Activated CD8-positive, alpha-beta memory T cell treated with anti-CD3 and anti-CD28 coated beads for 36 hours (primary cell): ENCODE measurements at regions not wholly inside any gene's neighbourhood (a gene's known extent, or its start where the extent isn't known, plus 50 kb on each side); places are given as distances from the start of the nearest gene placed in this dataset.

Experiments
- CTCF ChIA-PET: fragments of 350-600 bp; sonication (Branson Sonifier 250); formaldehyde crosslinking; loops from one replicate; lab custom pipeline; 2021; ENCODE audit warnings: antibody characterized with exemption; lab: Charles Lee
- POLR2A ChIA-PET: fragments of 350-600 bp; sonication (Branson Sonifier 250); formaldehyde crosslinking; loops from one replicate; lab custom pipeline; 2021; ENCODE audit warnings: antibody characterized with exemption; lab: Charles Lee

- CTCF ChIA-PET, result no interaction called here
- POLR2A ChIA-PET, result no interaction called here
Measured at GRCh38 chr5:5649641-5650040, 227.2 kb downstream of the ICE1 start.

- ChIA-PET POLR2A (no interaction called here), CTCF (no interaction called here)
Measured at GRCh38 chr5:5648694-5649093, 226.2 kb downstream of the ICE1 start.

- ChIA-PET CTCF (no interaction called here), POLR2A (no interaction called here)
Measured at GRCh38 chr5:5645891-5646290, 223.4 kb downstream of the ICE1 start.

GRCh38 chr5:5645198-5645597 lies 222.7 kb downstream of the ICE1 start:
- ChIA-PET CTCF (no interaction called here), POLR2A (no interaction called here)

GRCh38 chr5:5644249-5644648 lies 221.8 kb downstream of the ICE1 start:
- ChIA-PET POLR2A (no interaction called here), CTCF (no interaction called here)

- ChIA-PET CTCF (no interaction called here), POLR2A (no interaction called here)
Measured at GRCh38 chr5:5643481-5643880, 221.0 kb downstream of the ICE1 start.

- ChIA-PET POLR2A (no interaction called here), CTCF (no interaction called here)
Measured at GRCh38 chr5:5638211-5638610, 215.7 kb downstream of the ICE1 start.

- POLR2A ChIA-PET, result no interaction called here
- CTCF ChIA-PET, result no interaction called here
Measured at GRCh38 chr5:5637173-5637572, 214.7 kb downstream of the ICE1 start.

GRCh38 chr5:5634817-5635216 lies 212.3 kb downstream of the ICE1 start:
- CTCF ChIA-PET, result no interaction called here
- POLR2A ChIA-PET, result no interaction called here

GRCh38 chr5:5633579-5633978 lies 211.1 kb downstream of the ICE1 start:
- POLR2A ChIA-PET, result no interaction called here
- CTCF ChIA-PET, result no interaction called here

GRCh38 chr5:5632678-5633077 lies 210.2 kb downstream of the ICE1 start:
- ChIA-PET CTCF (no interaction called here), POLR2A (no interaction called here)

GRCh38 chr5:5629607-5629978 lies 207.1 kb downstream of the ICE1 start:
- CTCF ChIA-PET, result no interaction called here
- POLR2A ChIA-PET, result no interaction called here

- CTCF ChIA-PET, result no interaction called here
- POLR2A ChIA-PET, result no interaction called here
Measured at GRCh38 chr5:5628866-5629606, 206.6 kb downstream of the ICE1 start.

- CTCF ChIA-PET, result no interaction called here
- POLR2A ChIA-PET, result no interaction called here
Measured at GRCh38 chr5:5626412-5626811, 203.9 kb downstream of the ICE1 start.

- POLR2A ChIA-PET, result no interaction called here
Measured at GRCh38 chr5:5625491-5625890, 203.0 kb downstream of the ICE1 start.

GRCh38 chr5:5623397-5623796 lies 200.9 kb downstream of the ICE1 start:
- CTCF ChIA-PET, result no interaction called here
- POLR2A ChIA-PET, result no interaction called here

More at GRCh38 chr5:5625491-5625890, 203.0 kb downstream of the ICE1 start:
- CTCF ChIA-PET, result no interaction called here

GRCh38 chr5:5622806-5623205 lies 200.3 kb downstream of the ICE1 start:
- ChIA-PET POLR2A (no interaction called here), CTCF (no interaction called here)

- CTCF ChIA-PET, result no interaction called here
- POLR2A ChIA-PET, result no interaction called here
Measured at GRCh38 chr5:5619546-5619945, 197.1 kb downstream of the ICE1 start.

GRCh38 chr5:5617024-5617423 lies 194.5 kb downstream of the ICE1 start:
- POLR2A ChIA-PET, result no interaction called here

GRCh38 chr5:5616247-5616895 lies 193.9 kb downstream of the ICE1 start:
- ChIA-PET CTCF (no interaction called here), POLR2A (no interaction called here)

More at GRCh38 chr5:5617024-5617423, 194.5 kb downstream of the ICE1 start:
- CTCF ChIA-PET, result no interaction called here

- CTCF ChIA-PET, result no interaction called here
Measured at GRCh38 chr5:5615569-5615968, 193.1 kb downstream of the ICE1 start.

More at GRCh38 chr5:5615569-5615968, 193.1 kb downstream of the ICE1 start:
- POLR2A ChIA-PET, result no interaction called here
